ENCODE measurements at regions not wholly inside any gene's neighbourhood (a gene's known extent, or its start where the extent isn't known, plus 50 kb on each side); places are given as distances from the start of the nearest gene placed in this dataset.

DNA sequence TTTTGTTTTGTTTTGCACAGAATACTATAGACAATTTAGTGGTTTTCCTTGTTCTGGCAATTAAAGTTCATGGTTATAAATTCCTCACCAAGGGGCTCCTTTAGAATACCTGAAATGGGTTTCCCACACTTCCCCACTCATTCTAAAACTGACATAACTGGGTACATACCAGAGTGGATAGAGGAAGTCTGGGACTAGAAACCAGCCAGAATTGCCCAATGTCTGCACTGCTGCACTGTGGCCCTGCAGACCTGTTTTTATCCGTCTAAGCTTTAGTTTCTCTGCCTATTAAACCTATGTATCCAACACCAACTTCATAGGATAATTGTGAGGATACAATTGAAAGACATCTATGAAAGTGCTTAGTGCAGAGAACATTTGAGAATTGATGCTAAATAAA is 498.6 kb downstream of the KCTD12 start:
- TF ChIP-seq POLR2A (IDR thresholded peaks at IDR 0.05; ENCODE audit: low read depth, low read length) (no peak), SPI1 (IDR thresholded peaks at IDR 0.05; ENCODE audit: low read depth, low read length) (no peak), PAX5 (IDR thresholded peaks at IDR 0.05; ENCODE audit: insufficient read depth, low read length, severe bottlenecking) (no peak), TAF1 (IDR thresholded peaks at IDR 0.05; ENCODE audit: low read depth, low read length) (no peak)
